Keratinocyte (primary cell): ENCODE measurements at regions not wholly inside any gene's neighbourhood (a gene's known extent, or its start where the extent isn't known, plus 50 kb on each side); places are given as distances from the start of the nearest gene placed in this dataset.

ENCODE experiments used
- DNase-seq: peaks from one replicate; pipeline ENCODE4 v3.0.0-alpha.2; 2011; ENCODE audit warnings: low read depth, missing footprints, low spot score
- FAIRE-seq: peaks from 2 replicates; lab custom pipeline; 2011; peaks lifted over from hg19 to GRCh38; lab: Jason Lieb, UNC
- H2AFZ ChIP-seq: 2 replicates; pipeline ENCODE4 v1.6.0; 2012; ENCODE audit warnings: low read length, control low read depth, inconsistent platforms; ENCODE audit not compliant: control insufficient read depth
- H3K27ac ChIP-seq: 2 replicates; pipeline ENCODE4 v1.5.1; 2011; ENCODE audit warnings: low read length; ENCODE audit not compliant: control insufficient read depth, insufficient read depth
- H3K27me3 ChIP-seq: 3 replicates; pipeline ENCODE4 v1.6.0; 2011; ENCODE audit warnings: low read length; ENCODE audit not compliant: control insufficient read depth, insufficient read depth; ENCODE audit errors: extremely low read depth
- H3K36me3 ChIP-seq, 2 experiments: 2 replicates in 1 of 2; 3 replicates in 1 of 2; pipeline ENCODE4 v1.5.1; 2011; ENCODE audit warnings: low read length in 2 of 2, mild to moderate bottlenecking in 1 of 2; ENCODE audit not compliant: control insufficient read depth in 2 of 2, insufficient read depth in 2 of 2; ENCODE audit errors: extremely low read depth in 1 of 2
- H3K4me1 ChIP-seq: 3 replicates; pipeline ENCODE4 v1.5.1; 2011; ENCODE audit warnings: low read length; ENCODE audit not compliant: control insufficient read depth, insufficient read depth; ENCODE audit errors: extremely low read depth
- H3K4me2 ChIP-seq: 3 replicates; pipeline ENCODE4 v1.6.0; 2011; ENCODE audit warnings: low read depth, low read length; ENCODE audit not compliant: control insufficient read depth, insufficient read depth; ENCODE audit errors: extremely low read depth
- H3K4me3 ChIP-seq, 3 experiments: fragments of 200-600 bp in 1 of 3; sonication (generic) in 1 of 3; 2 replicates in 2 of 3; 3 replicates in 1 of 3; pipeline ENCODE4 v1.5.1; 2011 to 2016; ENCODE audit warnings: low read length in 3 of 3, mild to moderate bottlenecking in 3 of 3, control low read depth in 2 of 3, inconsistent platforms in 1 of 3, low read depth in 1 of 3, mixed read lengths in 1 of 3, mixed run types in 1 of 3, moderate library complexity in 1 of 3; ENCODE audit not compliant: control insufficient read depth in 2 of 3, insufficient read depth in 2 of 3; ENCODE audit errors: extremely low read depth in 1 of 3
- H3K79me2 ChIP-seq: 2 replicates; pipeline ENCODE4 v1.6.0; 2012; ENCODE audit warnings: low read length; ENCODE audit not compliant: control insufficient read depth, insufficient read depth
- H3K9ac ChIP-seq: 3 replicates; pipeline ENCODE4 v1.6.0; 2011; ENCODE audit warnings: low read length; ENCODE audit not compliant: control insufficient read depth, insufficient read depth; ENCODE audit errors: extremely low read depth
- H3K9me1 ChIP-seq: 3 replicates; pipeline ENCODE4 v1.6.0; 2011; ENCODE audit warnings: low read length; ENCODE audit not compliant: control insufficient read depth, insufficient read depth; ENCODE audit errors: extremely low read depth
- H3K9me3 ChIP-seq: 2 replicates; pipeline ENCODE4 v1.5.1; 2012; ENCODE audit warnings: low read depth, low read length; ENCODE audit not compliant: control insufficient read depth
- H4K20me1 ChIP-seq: 3 replicates; pipeline ENCODE4 v1.6.0; 2011; ENCODE audit warnings: low read length; ENCODE audit not compliant: control insufficient read depth, insufficient read depth; ENCODE audit errors: extremely low read depth
- CTCF ChIP-seq, 3 experiments: IDR thresholded peaks in 1 of 3; conservative IDR thresholded peaks in 1 of 3; optimal IDR thresholded peaks in 1 of 3; 2 replicates in 2 of 3; 3 replicates in 1 of 3; pipeline versions ENCODE3 to v1.5.1; 2011; ENCODE audit warnings: low read length in 3 of 3, mild to moderate bottlenecking in 3 of 3, moderate library complexity in 2 of 3, control low read depth in 1 of 3, inconsistent platforms in 1 of 3; ENCODE audit not compliant: insufficient read depth in 2 of 3; ENCODE audit errors: extremely low read depth in 1 of 3
- EZH2 ChIP-seq: IDR thresholded peaks from one replicate; pipeline ENCODE4 v1.6.1; 2012; ENCODE audit warnings: inconsistent platforms, mild to moderate bottlenecking, low read length, moderate library complexity
- dilution Hi-C: fragments of 300-500 bp; cut with MboI; formaldehyde crosslinking; loops from one replicate; pipeline ENCODE4 v1.7.0; 2020; ENCODE audit warnings: low sequenced_read_pairs; ENCODE audit not compliant: extremely low pct_ligation_motif_present

DNA sequence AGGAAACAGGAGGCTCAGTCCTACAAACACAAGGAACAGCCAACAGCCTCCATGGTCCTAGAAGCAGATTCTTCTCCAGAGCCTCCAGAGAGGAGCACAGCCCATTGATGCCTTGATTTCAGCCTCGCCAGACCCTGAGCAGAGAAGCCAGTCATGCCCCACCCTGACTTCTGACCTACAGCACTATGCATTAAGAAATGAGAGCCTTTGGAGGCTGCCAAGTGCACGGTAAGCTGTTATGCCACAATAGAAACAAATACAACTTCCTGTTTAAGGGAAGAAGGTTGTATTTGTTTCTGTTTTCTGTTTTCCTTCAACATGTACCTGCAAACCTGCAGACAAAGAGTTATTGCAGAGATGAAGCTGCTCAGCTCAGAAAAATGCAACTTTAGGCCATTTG is 181.3 kb upstream of the AGAP1 start:
- Histone ChIP-seq H4K20me1 (no peaks in the 10 kb centered on the region), H3K9me1 (no peaks in the 10 kb centered on the region), H3K4me2 (no peak overlapping the region), H3K4me3 (no peak overlapping the region), H3K36me3 (no peaks in the 10 kb centered on the region), H3K4me1 (no peaks in the 10 kb centered on the region), H3K79me2 (no peaks in the 10 kb centered on the region), H3K9ac (no peak overlapping the region), H2AFZ (no peak overlapping the region), H3K27me3 (no peaks in the 10 kb centered on the region), H3K9me3 (no peaks in the 10 kb centered on the region), H3K27ac (no peak overlapping the region)
- DNase-seq (no peak), FAIRE-seq (no peak)
- dilution Hi-C loops = no loop called here
- TF ChIP-seq CTCF (optimal IDR thresholded peaks at IDR 0.05 in 1 of 3, IDR thresholded peaks at IDR 0.05 in 1 of 3, conservative IDR thresholded peaks at IDR 0.05 in 1 of 3; ENCODE audit: extremely low read depth in 1 of 3, insufficient read depth in 2 of 3, low read length in 3 of 3) (no peak), EZH2 (no peak)

- H3K79me2 ChIP-seq = no peaks in the 10 kb centered on the region
- H3K9me3 ChIP-seq = no peaks in the 10 kb centered on the region
- FAIRE-seq (no peak), DNase-seq (no peak)
- H3K4me2 ChIP-seq = no peak overlapping the region
- TF ChIP-seq CTCF (optimal IDR thresholded peaks at IDR 0.05 in 1 of 3, IDR thresholded peaks at IDR 0.05 in 1 of 3, conservative IDR thresholded peaks at IDR 0.05 in 1 of 3; ENCODE audit: extremely low read depth in 1 of 3, insufficient read depth in 2 of 3, low read length in 3 of 3) = no peak
- no peak for TF ChIP-seq EZH2
- no peak overlapping the region for H2AFZ ChIP-seq
- H3K27ac ChIP-seq = no peak overlapping the region
- H3K4me3 ChIP-seq = no peak overlapping the region
- dilution Hi-C loops = no loop called here
- no peaks in the 10 kb centered on the region for H3K4me1 ChIP-seq
- no peak overlapping the region for H3K9ac ChIP-seq
- no peaks in the 10 kb centered on the region for H3K36me3 ChIP-seq
- no peaks in the 10 kb centered on the region for H3K27me3 ChIP-seq
- H4K20me1 ChIP-seq = no peaks in the 10 kb centered on the region
- peaks cover 3% of the 10 kb centered on the region for H3K9me1 ChIP-seq
Observed at GRCh38 chr2:235314371-235314930, 179.4 kb upstream of the AGAP1 start.
